Type B pancreatic cell (in vitro differentiated cells): ENCODE measurements at regions not wholly inside any gene's neighbourhood (a gene's known extent, or its start where the extent isn't known, plus 50 kb on each side); places are given as distances from the start of the nearest gene placed in this dataset.
"Not testable (repeated sequence)": the region's sequence is repeated elsewhere in the genome, so short reads cannot be mapped to it uniquely, and the experiment has no call there.

Source experiments
- DNase-seq: peaks from one replicate; pipeline ENCODE4 v3.0.0; 2021; ENCODE audit warnings: mixed read lengths; ENCODE audit not compliant: unreplicated experiment; ENCODE audit errors: extremely low spot score
- H3K27ac Mint-ChIP-seq: 2 replicates; pipeline ENCODE4 v1.8.0; 2021; ENCODE audit warnings: mild to moderate bottlenecking, mixed read lengths
- H3K27me3 Mint-ChIP-seq: 2 replicates; pipeline ENCODE4 v1.8.0; 2021; ENCODE audit warnings: mixed read lengths
- H3K36me3 Mint-ChIP-seq: 2 replicates; pipeline ENCODE4 v1.8.0; 2021; ENCODE audit warnings: mixed read lengths
- H3K4me1 Mint-ChIP-seq: one replicate; pipeline ENCODE4 v1.8.0; 2021; ENCODE audit warnings: mixed read lengths; ENCODE audit not compliant: unreplicated experiment
- H3K4me3 Mint-ChIP-seq: 2 replicates; pipeline ENCODE4 v1.8.0; 2021; ENCODE audit warnings: mild to moderate bottlenecking, mixed read lengths
- H3K9me3 Mint-ChIP-seq: 2 replicates; pipeline ENCODE4 v1.8.0; 2021; ENCODE audit warnings: mixed read lengths
- CTCF ChIP-seq: fragments of 200-600 bp; sonication (generic); conservative IDR thresholded peaks from 2 replicates; pipeline ENCODE4 v1.5.0; 2021; ENCODE audit warnings: antibody characterized with exemption, mild to moderate bottlenecking

- no peaks in the 10 kb centered on the region for H3K9me3 Mint-ChIP-seq
- H3K4me3 Mint-ChIP-seq, result no peak overlapping the region
- H3K4me1 Mint-ChIP-seq, result no peaks in the 10 kb centered on the region
- no peak for TF ChIP-seq CTCF
- H3K27ac Mint-ChIP-seq, result no peak overlapping the region
- no peaks in the 10 kb centered on the region for H3K27me3 Mint-ChIP-seq
- H3K36me3 Mint-ChIP-seq, result no peaks in the 10 kb centered on the region
- no peak for DNase-seq
These were observed 665.7 kb upstream of the GJE1 start for GRCh38 chr6:141467041-141467440.

DNA sequence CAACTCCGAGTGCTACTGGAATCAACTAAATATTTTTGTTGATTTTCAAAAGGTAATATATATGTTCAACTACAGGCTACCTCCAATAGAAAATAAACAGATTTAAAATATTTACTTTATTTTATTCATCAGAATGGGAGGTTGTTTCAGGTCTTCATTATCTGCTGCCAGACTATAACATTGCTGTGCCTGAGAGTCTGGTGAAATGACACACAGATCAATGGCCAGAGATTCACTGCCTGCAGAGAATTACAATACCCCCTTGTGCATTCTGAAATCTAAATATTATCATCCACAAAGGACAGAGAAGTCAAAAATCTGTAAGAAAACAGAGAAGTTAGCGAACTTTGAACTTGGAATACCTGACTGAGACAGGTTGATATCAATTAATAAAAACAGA is 667.8 kb upstream of the GJE1 start:
- no peak for DNase-seq
- no peaks in the 10 kb centered on the region for H3K27me3 Mint-ChIP-seq
- TF ChIP-seq CTCF, result no peak
- H3K27ac Mint-ChIP-seq, result no peak overlapping the region
- no peaks in the 10 kb centered on the region for H3K36me3 Mint-ChIP-seq
- H3K9me3 Mint-ChIP-seq, result no peaks in the 10 kb centered on the region
- H3K4me3 Mint-ChIP-seq, result no peak overlapping the region
- no peaks in the 10 kb centered on the region for H3K4me1 Mint-ChIP-seq

- TF ChIP-seq CTCF, result no peak
- Mint-ChIP-seq H3K4me3 (no peak overlapping the region), H3K27ac (no peak overlapping the region), H3K27me3 (no peaks in the 10 kb centered on the region), H3K9me3 (no peaks in the 10 kb centered on the region), H3K4me1 (no peaks in the 10 kb centered on the region), H3K36me3 (no peaks in the 10 kb centered on the region)
- DNase-seq, result no peak
These were observed 668.2 kb upstream of the GJE1 start for GRCh38 chr6:141464490-141464889.

DNA sequence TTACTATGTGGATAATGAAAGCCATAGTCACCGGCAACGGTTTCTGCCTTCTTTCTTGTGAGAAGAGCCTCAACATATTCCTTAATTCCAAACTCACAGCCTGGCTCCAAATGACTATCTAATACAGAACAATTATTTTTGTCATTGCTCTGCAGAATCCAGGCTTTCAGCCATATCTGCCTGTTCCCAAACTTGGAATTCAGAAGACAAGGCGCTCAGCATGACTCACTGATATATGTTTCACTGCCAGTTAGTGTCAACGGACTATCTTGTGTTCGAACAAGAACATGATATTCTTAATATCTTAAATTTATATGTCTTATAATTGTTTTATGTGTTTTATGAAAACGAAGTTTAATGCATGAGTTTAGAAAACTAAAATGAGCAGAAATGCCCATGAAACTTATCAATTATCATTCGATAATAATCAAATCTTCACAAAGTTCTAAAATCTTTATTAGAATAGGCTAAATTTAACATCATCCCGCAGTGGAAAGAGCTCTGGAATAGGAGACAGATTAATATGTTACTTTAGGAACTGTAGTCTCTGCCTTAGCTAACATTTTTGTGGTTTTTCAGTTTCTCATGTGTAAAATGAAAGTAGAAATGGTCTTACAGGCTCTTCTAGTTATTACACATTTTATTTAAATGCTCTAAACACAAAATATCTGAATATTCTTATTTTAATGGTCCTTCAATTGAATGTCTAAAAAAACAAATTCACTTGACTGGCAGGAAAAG is 669.3 kb upstream of the GJE1 start:
- H3K4me1 Mint-ChIP-seq, result no peaks in the 10 kb centered on the region
- no peak overlapping the region for H3K27ac Mint-ChIP-seq
- no peaks in the 10 kb centered on the region for H3K27me3 Mint-ChIP-seq
- TF ChIP-seq CTCF, result no peak
- no peaks in the 10 kb centered on the region for H3K9me3 Mint-ChIP-seq
- H3K36me3 Mint-ChIP-seq, result no peaks in the 10 kb centered on the region
- DNase-seq, result no peak
- no peak overlapping the region for H3K4me3 Mint-ChIP-seq

DNA sequence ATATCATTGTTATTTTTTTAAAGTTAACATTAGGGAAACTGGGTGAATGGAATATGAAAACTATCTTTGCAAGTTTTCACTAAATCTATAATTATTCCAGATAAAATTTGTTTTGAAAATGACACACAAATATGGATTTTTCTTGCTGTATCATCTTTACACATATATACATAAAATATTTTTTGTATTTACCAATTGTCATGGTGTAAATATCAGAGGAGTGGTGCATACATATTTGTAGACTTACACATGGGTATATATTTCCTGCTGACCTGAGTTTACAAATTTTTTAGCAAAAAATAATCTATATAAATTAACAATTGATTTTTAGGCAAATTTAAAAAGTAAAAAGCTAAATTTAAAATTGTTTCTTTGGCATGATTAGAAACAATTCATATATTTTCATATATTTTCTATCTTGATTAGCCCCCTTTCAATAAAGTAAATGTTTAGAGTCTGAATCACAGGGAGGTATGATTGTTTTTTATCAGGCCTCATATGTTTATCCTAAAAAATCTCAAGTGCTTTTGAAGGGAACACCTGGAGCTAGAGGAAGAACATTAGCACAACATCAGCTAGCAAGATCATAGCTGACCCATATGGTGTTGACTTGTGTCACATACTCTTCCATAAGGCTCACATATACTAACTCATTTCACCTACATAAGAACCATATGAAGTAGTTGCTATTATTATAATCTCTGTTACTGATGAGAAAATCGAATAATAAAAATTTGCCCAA is 671.8 kb upstream of the GJE1 start:
- H3K4me1 Mint-ChIP-seq, result no peaks in the 10 kb centered on the region
- no peak for TF ChIP-seq CTCF
- H3K27ac Mint-ChIP-seq, result no peak overlapping the region
- H3K36me3 Mint-ChIP-seq, result no peaks in the 10 kb centered on the region
- no peaks in the 10 kb centered on the region for H3K9me3 Mint-ChIP-seq
- DNase-seq, result no peak
- H3K4me3 Mint-ChIP-seq, result no peak overlapping the region
- no peaks in the 10 kb centered on the region for H3K27me3 Mint-ChIP-seq

DNA sequence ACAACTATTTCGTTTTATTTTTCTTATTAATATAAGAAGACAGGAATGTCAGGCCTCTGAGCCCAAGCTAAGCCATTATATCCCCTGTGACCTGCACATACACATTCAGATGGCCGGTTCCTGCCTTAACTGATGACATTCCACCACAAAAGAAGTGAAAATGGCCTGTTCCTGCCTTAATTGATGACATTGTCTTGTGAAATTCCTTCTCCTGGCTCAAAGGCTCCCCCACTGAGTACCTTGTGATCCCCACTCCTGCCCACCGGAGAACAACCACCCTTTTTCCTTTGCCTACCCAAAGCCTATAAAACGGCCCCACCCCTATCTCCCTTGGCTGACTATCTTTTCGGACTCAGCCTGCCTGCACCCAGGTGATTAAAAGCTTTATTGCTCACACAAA is 672.5 kb upstream of the GJE1 start:
- H3K4me3 Mint-ChIP-seq, H3K27ac Mint-ChIP-seq, H3K9me3 Mint-ChIP-seq, H3K4me1 Mint-ChIP-seq, H3K27me3 Mint-ChIP-seq, DNase-seq, H3K36me3 Mint-ChIP-seq: not testable (repeated sequence)

DNA sequence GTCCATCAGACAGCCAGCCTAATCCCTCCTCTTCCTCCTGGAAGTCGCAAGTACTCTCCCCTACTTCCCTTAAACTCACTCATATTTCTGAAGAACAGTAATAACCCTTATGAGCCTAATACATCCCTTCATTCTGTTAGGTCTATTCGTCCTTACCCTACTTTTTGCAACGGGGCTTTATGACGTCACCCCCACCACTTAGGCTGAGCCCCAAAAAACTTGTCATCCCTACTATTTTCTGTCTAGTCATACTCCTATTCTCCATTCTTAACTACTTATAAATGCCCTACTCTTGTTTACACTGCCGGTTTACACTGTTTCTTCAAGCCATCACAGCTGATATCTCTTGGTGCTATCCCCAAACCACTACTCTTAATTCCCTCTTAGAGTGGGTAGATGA is 674.7 kb upstream of the GJE1 start:
- DNase-seq, H3K36me3 Mint-ChIP-seq, H3K4me3 Mint-ChIP-seq, H3K27ac Mint-ChIP-seq, H3K27me3 Mint-ChIP-seq, H3K9me3 Mint-ChIP-seq, H3K4me1 Mint-ChIP-seq: not testable (repeated sequence)
